WTC11 (cell line): ENCODE measurements at regions not wholly inside any gene's neighbourhood (a gene's known extent, or its start where the extent isn't known, plus 50 kb on each side); places are given as distances from the start of the nearest gene placed in this dataset.

ENCODE experiments used
- ATAC-seq: fragments of 200-7000 bp; cut with Tn5 transposase; 2 replicates; pipeline ENCODE4 v1.10.0; 2021; ENCODE audit warnings: mild to moderate bottlenecking, moderate library complexity
- CTCF ChIA-PET: fragments of 300-600 bp; sonication (Branson Sonifier 250); formaldehyde crosslinking; loops from one replicate; lab custom pipeline; 2021; ENCODE audit warnings: antibody characterized with exemption; lab: Charles Lee
- POLR2A ChIA-PET: fragments of 350-600 bp; sonication (Branson Sonifier 250); formaldehyde crosslinking; loops from one replicate; lab custom pipeline; 2021; ENCODE audit warnings: antibody characterized with exemption; lab: Charles Lee
- DNase-seq: peaks from one replicate; pipeline ENCODE4 v3.0.0; 2021; ENCODE audit warnings: low spot score
- H3K27ac Mint-ChIP-seq: 2 replicates; pipeline ENCODE4 v1.8.0; 2021; ENCODE audit warnings: mixed read lengths
- H3K27me3 Mint-ChIP-seq: 2 replicates; pipeline ENCODE4 v1.8.0; 2021; ENCODE audit warnings: low read depth, mild to moderate bottlenecking, moderate library complexity, mixed read lengths
- H3K36me3 Mint-ChIP-seq: 2 replicates; pipeline ENCODE4 v1.8.0; 2021; ENCODE audit warnings: mixed read lengths
- H3K4me1 Mint-ChIP-seq: 2 replicates; pipeline ENCODE4 v1.8.0; 2022; ENCODE audit warnings: mixed read lengths
- H3K4me3 Mint-ChIP-seq: 2 replicates; pipeline ENCODE4 v1.8.0; 2021; ENCODE audit warnings: mild to moderate bottlenecking, moderate library complexity, mixed read lengths
- H3K9me3 Mint-ChIP-seq: 2 replicates; pipeline ENCODE4 v1.8.0; 2021; ENCODE audit warnings: mixed read lengths
- ATF1 ChIP-seq: sonication (generic); formaldehyde crosslinking; IDR thresholded peaks from 2 replicates; pipeline ENCODE4 v1.8.1; 2023; ENCODE audit warnings: mild to moderate bottlenecking, moderate library complexity, missing genetic modification reagents
- CBFB ChIP-seq: sonication (generic); formaldehyde crosslinking; IDR thresholded peaks from 2 replicates; pipeline ENCODE4 v1.8.1; 2022; ENCODE audit warnings: mild to moderate bottlenecking, low read depth, missing genetic modification reagents
- ELF4 ChIP-seq: sonication (generic); formaldehyde crosslinking; IDR thresholded peaks from 2 replicates; pipeline ENCODE4 v1.8.1; 2022; ENCODE audit warnings: low read depth, mild to moderate bottlenecking, moderate library complexity, missing genetic modification reagents
- FOXJ3 ChIP-seq: sonication (generic); formaldehyde crosslinking; IDR thresholded peaks from 2 replicates; pipeline ENCODE4 v1.9.0; 2021; ENCODE audit warnings: missing genetic modification reagents, mild to moderate bottlenecking, borderline replicate concordance
- GTF2I ChIP-seq: fragments of 250-450 bp; sonication (Bioruptor Pico); conservative IDR thresholded peaks from 2 replicates; pipeline ENCODE4 v1.4.0; 2021; ENCODE audit warnings: mild to moderate bottlenecking
- HMGA2 ChIP-seq: fragments of 250-450 bp; sonication (Bioruptor Pico); IDR thresholded peaks from 2 replicates; pipeline ENCODE4 v1.4.0; 2021; ENCODE audit warnings: mild to moderate bottlenecking, moderate library complexity
- MXD4 ChIP-seq: fragments of 250-450 bp; sonication (Bioruptor Pico); IDR thresholded peaks from 2 replicates; pipeline ENCODE4 v1.8.0; 2021; ENCODE audit warnings: mild to moderate bottlenecking, moderate library complexity, borderline replicate concordance
- MYBL2 ChIP-seq: sonication (generic); formaldehyde crosslinking; IDR thresholded peaks from 2 replicates; pipeline ENCODE4 v1.8.1; 2023; ENCODE audit warnings: mild to moderate bottlenecking, moderate library complexity, missing genetic modification reagents
- NFYB ChIP-seq: sonication (generic); formaldehyde crosslinking; conservative IDR thresholded peaks from 2 replicates; pipeline ENCODE4 v1.8.0; 2022; ENCODE audit warnings: low read depth, missing genetic modification reagents
- NR2C2 ChIP-seq: sonication (generic); formaldehyde crosslinking; IDR thresholded peaks from 2 replicates; pipeline ENCODE4 v1.8.0; 2022; ENCODE audit warnings: mild to moderate bottlenecking, missing genetic modification reagents
- OVOL2 ChIP-seq: fragments of 250-450 bp; sonication (Bioruptor Pico); IDR thresholded peaks from 2 replicates; pipeline ENCODE4 v1.9.0; 2021; ENCODE audit warnings: mild to moderate bottlenecking, borderline replicate concordance
- ZNF138 ChIP-seq: sonication (generic); formaldehyde crosslinking; conservative IDR thresholded peaks from 2 replicates; pipeline ENCODE4 v1.8.1; 2022; ENCODE audit warnings: mild to moderate bottlenecking, moderate library complexity, missing genetic modification reagents
- ZNF232 ChIP-seq: sonication (generic); formaldehyde crosslinking; IDR thresholded peaks from 2 replicates; pipeline ENCODE4 v1.8.0; 2022; ENCODE audit warnings: mild to moderate bottlenecking, missing genetic modification reagents
- ZNF423 ChIP-seq: fragments of 250-450 bp; sonication (Bioruptor Pico); IDR thresholded peaks from 2 replicates; pipeline ENCODE4 v2.1.2; 2022; ENCODE audit warnings: mild to moderate bottlenecking, moderate library complexity
- TF ChIP-seq, protein P1 (sequence below): sonication (generic); formaldehyde crosslinking; IDR thresholded peaks from 2 replicates; pipeline ENCODE4 v1.8.0; 2022; ENCODE audit warnings: mild to moderate bottlenecking, missing genetic modification reagents
- TF ChIP-seq, protein P2 (sequence below): sonication (generic); formaldehyde crosslinking; IDR thresholded peaks from 2 replicates; pipeline ENCODE4 v1.8.0; 2022; ENCODE audit warnings: mild to moderate bottlenecking, missing genetic modification reagents
- TF ChIP-seq, protein P3 (sequence below): sonication (generic); formaldehyde crosslinking; IDR thresholded peaks from 2 replicates; pipeline ENCODE4 v1.8.1; 2022; ENCODE audit warnings: missing genetic modification reagents, borderline replicate concordance
- TF ChIP-seq, protein P4 (sequence below): fragments of 250-450 bp; sonication (Bioruptor Pico); IDR thresholded peaks from 2 replicates; pipeline ENCODE4 v1.9.0; 2021; ENCODE audit warnings: mild to moderate bottlenecking
- TF ChIP-seq, protein P5 (sequence below): fragments of 250-450 bp; sonication (Bioruptor Pico); IDR thresholded peaks from 2 replicates; pipeline ENCODE4 v1.8.0; 2021; ENCODE audit warnings: mild to moderate bottlenecking
- TF ChIP-seq, protein P6 (sequence below): fragments of 250-450 bp; sonication (Bioruptor Pico); IDR thresholded peaks from 2 replicates; pipeline ENCODE4 v1.9.0; 2021; ENCODE audit warnings: moderate library complexity, mild to moderate bottlenecking, inconsistent platforms, borderline replicate concordance
- TF ChIP-seq, protein P7 (sequence below): sonication (generic); formaldehyde crosslinking; IDR thresholded peaks from 2 replicates; pipeline ENCODE4 v1.8.0; 2022; ENCODE audit warnings: mild to moderate bottlenecking, missing genetic modification reagents
- TF ChIP-seq, protein P8 (sequence below): sonication (generic); formaldehyde crosslinking; IDR thresholded peaks from 2 replicates; pipeline ENCODE4 v1.8.1; 2022; ENCODE audit warnings: mild to moderate bottlenecking, moderate library complexity, missing genetic modification reagents
- TF ChIP-seq, protein P9 (sequence below): sonication (generic); formaldehyde crosslinking; IDR thresholded peaks from 2 replicates; pipeline ENCODE4 v1.8.1; 2022; ENCODE audit warnings: low read depth, mild to moderate bottlenecking, moderate library complexity, missing genetic modification reagents, borderline replicate concordance
- TF ChIP-seq, protein P10 (sequence below): fragments of 250-450 bp; sonication (Bioruptor Pico); IDR thresholded peaks from 2 replicates; pipeline ENCODE4 v1.9.0; 2021; ENCODE audit warnings: mild to moderate bottlenecking

DNA sequence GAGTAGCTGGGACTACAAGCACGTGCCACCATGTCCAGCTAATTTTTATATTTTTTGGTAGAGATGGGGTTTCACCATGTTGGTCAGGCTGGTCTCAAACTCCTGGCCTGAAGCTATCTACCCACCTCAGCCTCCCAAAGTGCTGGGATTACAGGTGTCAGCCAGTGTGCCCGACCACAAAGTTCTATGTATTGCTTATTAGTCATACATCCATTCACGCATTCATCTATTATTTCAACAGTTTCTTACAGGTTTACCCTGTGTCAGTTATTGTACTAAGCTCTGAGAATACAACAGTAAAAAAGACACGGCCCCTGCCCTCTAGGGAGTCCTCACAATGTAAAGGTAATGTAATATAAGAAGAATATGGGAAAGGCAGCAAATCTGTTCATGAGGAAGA lies 188.9 kb upstream of the BTG1 start:
- ChIA-PET POLR2A (no interaction called here), CTCF (no interaction called here)
- Mint-ChIP-seq H3K36me3 (no peaks in the 10 kb centered on the region), H3K27ac (no peak overlapping the region), H3K4me1 (peaks cover 21% of the 10 kb centered on the region), H3K27me3 (no peaks in the 10 kb centered on the region), H3K4me3 (no peak overlapping the region), H3K9me3 (peaks cover 15% of the 10 kb centered on the region)
- no peak for TF ChIP-seq ZNF138 (CRISPR knock-in tag)
- no peak for TF ChIP-seq MXD4
- TF ChIP-seq, protein P1, sequence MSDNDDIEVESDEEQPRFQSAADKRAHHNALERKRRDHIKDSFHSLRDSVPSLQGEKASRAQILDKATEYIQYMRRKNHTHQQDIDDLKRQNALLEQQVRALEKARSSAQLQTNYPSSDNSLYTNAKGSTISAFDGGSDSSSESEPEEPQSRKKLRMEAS (CRISPR knock-in tag), result no peak
- TF ChIP-seq, protein P2, sequence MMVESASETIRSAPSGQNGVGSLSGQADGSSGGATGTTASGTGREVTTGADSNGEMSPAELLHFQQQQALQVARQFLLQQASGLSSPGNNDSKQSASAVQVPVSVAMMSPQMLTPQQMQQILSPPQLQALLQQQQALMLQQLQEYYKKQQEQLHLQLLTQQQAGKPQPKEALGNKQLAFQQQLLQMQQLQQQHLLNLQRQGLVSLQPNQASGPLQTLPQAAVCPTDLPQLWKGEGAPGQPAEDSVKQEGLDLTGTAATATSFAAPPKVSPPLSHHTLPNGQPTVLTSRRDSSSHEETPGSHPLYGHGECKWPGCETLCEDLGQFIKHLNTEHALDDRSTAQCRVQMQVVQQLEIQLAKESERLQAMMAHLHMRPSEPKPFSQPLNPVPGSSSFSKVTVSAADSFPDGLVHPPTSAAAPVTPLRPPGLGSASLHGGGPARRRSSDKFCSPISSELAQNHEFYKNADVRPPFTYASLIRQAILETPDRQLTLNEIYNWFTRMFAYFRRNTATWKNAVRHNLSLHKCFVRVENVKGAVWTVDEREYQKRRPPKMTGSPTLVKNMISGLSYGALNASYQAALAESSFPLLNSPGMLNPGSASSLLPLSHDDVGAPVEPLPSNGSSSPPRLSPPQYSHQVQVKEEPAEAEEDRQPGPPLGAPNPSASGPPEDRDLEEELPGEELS (CRISPR knock-in tag), result no peak
- TF ChIP-seq, protein P3, sequence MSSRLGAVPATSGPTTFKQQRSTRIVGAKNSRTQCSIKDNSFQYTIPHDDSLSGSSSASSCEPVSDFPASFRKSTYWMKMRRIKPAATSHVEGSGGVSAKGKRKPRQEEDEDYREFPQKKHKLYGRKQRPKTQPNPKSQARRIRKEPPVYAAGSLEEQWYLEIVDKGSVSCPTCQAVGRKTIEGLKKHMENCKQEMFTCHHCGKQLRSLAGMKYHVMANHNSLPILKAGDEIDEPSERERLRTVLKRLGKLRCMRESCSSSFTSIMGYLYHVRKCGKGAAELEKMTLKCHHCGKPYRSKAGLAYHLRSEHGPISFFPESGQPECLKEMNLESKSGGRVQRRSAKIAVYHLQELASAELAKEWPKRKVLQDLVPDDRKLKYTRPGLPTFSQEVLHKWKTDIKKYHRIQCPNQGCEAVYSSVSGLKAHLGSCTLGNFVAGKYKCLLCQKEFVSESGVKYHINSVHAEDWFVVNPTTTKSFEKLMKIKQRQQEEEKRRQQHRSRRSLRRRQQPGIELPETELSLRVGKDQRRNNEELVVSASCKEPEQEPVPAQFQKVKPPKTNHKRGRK (CRISPR knock-in tag), result no peak
- no peak for TF ChIP-seq HMGA2 (CRISPR knock-in tag)
- TF ChIP-seq, protein P4, sequence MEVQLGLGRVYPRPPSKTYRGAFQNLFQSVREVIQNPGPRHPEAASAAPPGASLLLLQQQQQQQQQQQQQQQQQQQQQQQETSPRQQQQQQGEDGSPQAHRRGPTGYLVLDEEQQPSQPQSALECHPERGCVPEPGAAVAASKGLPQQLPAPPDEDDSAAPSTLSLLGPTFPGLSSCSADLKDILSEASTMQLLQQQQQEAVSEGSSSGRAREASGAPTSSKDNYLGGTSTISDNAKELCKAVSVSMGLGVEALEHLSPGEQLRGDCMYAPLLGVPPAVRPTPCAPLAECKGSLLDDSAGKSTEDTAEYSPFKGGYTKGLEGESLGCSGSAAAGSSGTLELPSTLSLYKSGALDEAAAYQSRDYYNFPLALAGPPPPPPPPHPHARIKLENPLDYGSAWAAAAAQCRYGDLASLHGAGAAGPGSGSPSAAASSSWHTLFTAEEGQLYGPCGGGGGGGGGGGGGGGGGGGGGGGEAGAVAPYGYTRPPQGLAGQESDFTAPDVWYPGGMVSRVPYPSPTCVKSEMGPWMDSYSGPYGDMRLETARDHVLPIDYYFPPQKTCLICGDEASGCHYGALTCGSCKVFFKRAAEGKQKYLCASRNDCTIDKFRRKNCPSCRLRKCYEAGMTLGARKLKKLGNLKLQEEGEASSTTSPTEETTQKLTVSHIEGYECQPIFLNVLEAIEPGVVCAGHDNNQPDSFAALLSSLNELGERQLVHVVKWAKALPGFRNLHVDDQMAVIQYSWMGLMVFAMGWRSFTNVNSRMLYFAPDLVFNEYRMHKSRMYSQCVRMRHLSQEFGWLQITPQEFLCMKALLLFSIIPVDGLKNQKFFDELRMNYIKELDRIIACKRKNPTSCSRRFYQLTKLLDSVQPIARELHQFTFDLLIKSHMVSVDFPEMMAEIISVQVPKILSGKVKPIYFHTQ (CRISPR knock-in tag), result no peak
- TF ChIP-seq ELF4 (CRISPR knock-in tag), result no peak
- no peak for TF ChIP-seq ZNF232 (CRISPR knock-in tag)
- TF ChIP-seq ATF1 (CRISPR knock-in tag), result no peak
- no peak for TF ChIP-seq NFYB (CRISPR knock-in tag)
- no peak for TF ChIP-seq CBFB (CRISPR knock-in tag)
- TF ChIP-seq, protein P5, sequence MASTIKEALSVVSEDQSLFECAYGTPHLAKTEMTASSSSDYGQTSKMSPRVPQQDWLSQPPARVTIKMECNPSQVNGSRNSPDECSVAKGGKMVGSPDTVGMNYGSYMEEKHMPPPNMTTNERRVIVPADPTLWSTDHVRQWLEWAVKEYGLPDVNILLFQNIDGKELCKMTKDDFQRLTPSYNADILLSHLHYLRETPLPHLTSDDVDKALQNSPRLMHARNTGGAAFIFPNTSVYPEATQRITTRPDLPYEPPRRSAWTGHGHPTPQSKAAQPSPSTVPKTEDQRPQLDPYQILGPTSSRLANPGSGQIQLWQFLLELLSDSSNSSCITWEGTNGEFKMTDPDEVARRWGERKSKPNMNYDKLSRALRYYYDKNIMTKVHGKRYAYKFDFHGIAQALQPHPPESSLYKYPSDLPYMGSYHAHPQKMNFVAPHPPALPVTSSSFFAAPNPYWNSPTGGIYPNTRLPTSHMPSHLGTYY (CRISPR knock-in tag), result no peak
- no peak for ATAC-seq
- no peak for DNase-seq

DNA sequence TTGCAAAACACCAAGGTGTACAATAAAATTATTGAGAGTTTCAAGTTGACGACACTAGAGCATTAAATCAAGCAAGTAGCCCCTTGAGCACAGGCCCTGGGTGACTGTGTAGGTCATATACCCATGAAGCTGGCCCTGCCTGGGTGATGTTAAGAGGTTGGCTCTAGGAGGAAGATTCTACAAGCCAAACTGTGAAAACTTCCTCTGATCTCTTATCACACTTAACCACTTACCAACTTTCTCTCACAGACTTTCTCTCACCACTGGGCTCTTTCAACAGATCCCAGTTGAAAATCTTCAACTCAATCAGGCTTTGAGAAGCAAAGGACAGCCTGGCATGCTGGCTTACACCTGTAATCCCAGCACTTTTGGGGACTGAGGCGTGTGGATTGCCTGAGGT lies 186.9 kb upstream of the BTG1 start:
- Mint-ChIP-seq H3K27me3 (no peaks in the 10 kb centered on the region; the same call in 1 of the 2 replicates), H3K27ac (no peak overlapping the region), H3K4me1 (peaks cover 21% of the 10 kb centered on the region), H3K36me3 (no peaks in the 10 kb centered on the region), H3K9me3 (no peaks in the 10 kb centered on the region), H3K4me3 (no peak overlapping the region)
- CTCF ChIA-PET, result no interaction called here
- no peak for ATAC-seq
- no peak for DNase-seq
- POLR2A ChIA-PET, result no interaction called here
- TF ChIP-seq ZNF232 (CRISPR knock-in tag) (no peak), MYBL2 (CRISPR knock-in tag) (no peak), ZNF423 (CRISPR knock-in tag) (no peak), GTF2I (no peak), NR2C2 (CRISPR knock-in tag) (no peak), OVOL2 (CRISPR knock-in tag) (no peak), FOXJ3 (no peak)
- TF ChIP-seq, protein P6, sequence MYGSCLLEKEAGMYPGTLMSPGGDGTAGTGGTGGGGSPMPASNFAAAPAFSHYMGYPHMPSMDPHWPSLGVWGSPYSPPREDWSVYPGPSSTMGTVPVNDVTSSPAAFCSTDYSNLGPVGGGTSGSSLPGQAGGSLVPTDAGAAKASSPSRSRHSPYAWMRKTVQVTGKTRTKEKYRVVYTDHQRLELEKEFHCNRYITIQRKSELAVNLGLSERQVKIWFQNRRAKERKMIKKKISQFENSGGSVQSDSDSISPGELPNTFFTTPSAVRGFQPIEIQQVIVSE, result no peak
- TF ChIP-seq, protein P7, sequence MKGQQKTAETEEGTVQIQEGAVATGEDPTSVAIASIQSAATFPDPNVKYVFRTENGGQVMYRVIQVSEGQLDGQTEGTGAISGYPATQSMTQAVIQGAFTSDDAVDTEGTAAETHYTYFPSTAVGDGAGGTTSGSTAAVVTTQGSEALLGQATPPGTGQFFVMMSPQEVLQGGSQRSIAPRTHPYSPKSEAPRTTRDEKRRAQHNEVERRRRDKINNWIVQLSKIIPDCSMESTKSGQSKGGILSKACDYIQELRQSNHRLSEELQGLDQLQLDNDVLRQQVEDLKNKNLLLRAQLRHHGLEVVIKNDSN, result no peak
- TF ChIP-seq, protein P8, sequence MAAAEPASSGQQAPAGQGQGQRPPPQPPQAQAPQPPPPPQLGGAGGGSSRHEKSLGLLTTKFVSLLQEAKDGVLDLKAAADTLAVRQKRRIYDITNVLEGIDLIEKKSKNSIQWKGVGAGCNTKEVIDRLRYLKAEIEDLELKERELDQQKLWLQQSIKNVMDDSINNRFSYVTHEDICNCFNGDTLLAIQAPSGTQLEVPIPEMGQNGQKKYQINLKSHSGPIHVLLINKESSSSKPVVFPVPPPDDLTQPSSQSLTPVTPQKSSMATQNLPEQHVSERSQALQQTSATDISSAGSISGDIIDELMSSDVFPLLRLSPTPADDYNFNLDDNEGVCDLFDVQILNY, result no peak
- TF ChIP-seq, protein P1 (CRISPR knock-in tag), result no peak
- TF ChIP-seq, protein P9, sequence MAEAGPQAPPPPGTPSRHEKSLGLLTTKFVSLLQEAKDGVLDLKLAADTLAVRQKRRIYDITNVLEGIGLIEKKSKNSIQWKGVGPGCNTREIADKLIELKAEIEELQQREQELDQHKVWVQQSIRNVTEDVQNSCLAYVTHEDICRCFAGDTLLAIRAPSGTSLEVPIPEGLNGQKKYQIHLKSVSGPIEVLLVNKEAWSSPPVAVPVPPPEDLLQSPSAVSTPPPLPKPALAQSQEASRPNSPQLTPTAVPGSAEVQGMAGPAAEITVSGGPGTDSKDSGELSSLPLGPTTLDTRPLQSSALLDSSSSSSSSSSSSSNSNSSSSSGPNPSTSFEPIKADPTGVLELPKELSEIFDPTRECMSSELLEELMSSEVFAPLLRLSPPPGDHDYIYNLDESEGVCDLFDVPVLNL (CRISPR knock-in tag), result no peak
- TF ChIP-seq, protein P10, sequence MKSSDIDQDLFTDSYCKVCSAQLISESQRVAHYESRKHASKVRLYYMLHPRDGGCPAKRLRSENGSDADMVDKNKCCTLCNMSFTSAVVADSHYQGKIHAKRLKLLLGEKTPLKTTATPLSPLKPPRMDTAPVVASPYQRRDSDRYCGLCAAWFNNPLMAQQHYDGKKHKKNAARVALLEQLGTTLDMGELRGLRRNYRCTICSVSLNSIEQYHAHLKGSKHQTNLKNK (CRISPR knock-in tag), result no peak
